Upper lobe of left lung (tissue), 6 donors: ENCODE measurements at regions not wholly inside any gene's neighbourhood (a gene's known extent, or its start where the extent isn't known, plus 50 kb on each side); places are given as distances from the start of the nearest gene placed in this dataset.

Experiments
- ATAC-seq, 2 donors: fragments of 200-7000 bp; cut with Tn5 transposase; one replicate each; pipeline ENCODE4 v1.9.1; 2022; ENCODE audit warnings: mild to moderate bottlenecking in 2 of 2, moderate library complexity in 2 of 2; ENCODE audit not compliant: low FRiP score in 2 of 2
- DNase-seq, 2 donors: peaks; one replicate each; pipeline ENCODE4 v3.0.0-alpha.2; 2019 to 2020
- H3K27ac ChIP-seq, 4 donors: fragments of 200-600 bp; sonication (generic); one replicate each; pipeline ENCODE4 v1.5.1; 2016 to 2019
- H3K27me3 ChIP-seq, 4 donors: fragments of 200-600 bp; sonication (generic); one replicate each; pipeline ENCODE4 v1.5.1; 2017 to 2019
- H3K36me3 ChIP-seq, 4 donors: fragments of 200-600 bp; sonication (generic); one replicate each; pipeline ENCODE4 v1.5.1; 2016 to 2019
- H3K4me1 ChIP-seq, 4 donors: fragments of 200-600 bp; sonication (generic); one replicate each; pipeline ENCODE4 v1.5.1; 2018 to 2019
- H3K4me3 ChIP-seq, 4 donors: fragments of 200-600 bp; sonication (generic); one replicate each; pipeline ENCODE4 v1.5.1; 2017 to 2019; ENCODE audit warnings: mild to moderate bottlenecking in 2 of 4, moderate library complexity in 1 of 4
- H3K9me3 ChIP-seq, 4 donors: fragments of 200-600 bp; sonication (generic); one replicate each; pipeline ENCODE4 v1.5.1; 2018 to 2019
- CTCF ChIP-seq, 6 experiments: fragments of 450-650 bp in 4 of 6; fragments of 200-600 bp in 2 of 6; sonication (generic) in 2 of 6; IDR thresholded peaks; one replicate each; pipeline ENCODE4 v1.5.1; 2016 to 2019; ENCODE audit warnings: antibody characterized with exemption in 6 of 6
- EP300 ChIP-seq, 4 donors: sonication (generic); formaldehyde crosslinking; IDR thresholded peaks; one replicate each; pipeline ENCODE4 v1.5.1; 2017; ENCODE audit warnings: antibody characterized with exemption in 4 of 4, control low read depth in 2 of 4
- POLR2A ChIP-seq, 4 donors: fragments of 450-650 bp; IDR thresholded peaks; one replicate each; pipeline ENCODE4 v1.5.1; 2016 to 2017; ENCODE audit warnings: antibody characterized with exemption in 4 of 4, mild to moderate bottlenecking in 2 of 4
- POLR2AphosphoS5 ChIP-seq, 2 donors: sonication (generic); formaldehyde crosslinking; IDR thresholded peaks; one replicate each; pipeline ENCODE4 v1.5.1; 2017; ENCODE audit warnings: antibody characterized with exemption in 2 of 2
- WGBS, 2 donors: methylation state at CpG; one replicate each; pipeline ENCODE4 v1.1.5; 2017 to 2018; 5-methylcytosine and 5-hydroxymethylcytosine counted together
- donor health status: DM: no; HTN: no; CAD: no; lungs with moderate emphysema.
- donor health status: DM: no; HTN: yes; CAD: no; lungs with severe emphysema.

- Histone ChIP-seq H3K27me3 (no peaks in the 10 kb centered on the region), H3K36me3 (no peaks in the 10 kb centered on the region), H3K4me3 (no peak overlapping the region), H3K4me1 (no peaks in the 10 kb centered on the region), H3K27ac (no peak overlapping the region), H3K9me3 (no peaks in the 10 kb centered on the region)
- no peak for DNase-seq
- 58 to 61% methylated on average over 3 of the region's 3 CpGs for whole genome bisulfite sequencing, 2 donors
- TF ChIP-seq POLR2A (IDR thresholded peaks at IDR 0.05), result no peak
- TF ChIP-seq CTCF (IDR thresholded peaks at IDR 0.05), result no peak
- no peak for TF ChIP-seq EP300 (IDR thresholded peaks at IDR 0.05)
- TF ChIP-seq POLR2AphosphoS5 (IDR thresholded peaks at IDR 0.05), result no peak
- ATAC-seq, result no peak
Measured at GRCh38 chr5:115736004-115736689, 80.3 kb downstream of the CDO1 start.

GRCh38 chr5:115735108-115735998, 81.1 kb downstream of the CDO1 start:
- TF ChIP-seq EP300 (IDR thresholded peaks at IDR 0.05), result no peak
- TF ChIP-seq POLR2A (IDR thresholded peaks at IDR 0.05), result no peak
- no peak for TF ChIP-seq POLR2AphosphoS5 (IDR thresholded peaks at IDR 0.05)
- no peak for TF ChIP-seq CTCF (IDR thresholded peaks at IDR 0.05)
- Histone ChIP-seq H3K9me3 (no peaks in the 10 kb centered on the region), H3K4me1 (no peaks in the 10 kb centered on the region), H3K4me3 (no peak overlapping the region), H3K27me3 (no peaks in the 10 kb centered on the region), H3K36me3 (no peaks in the 10 kb centered on the region), H3K27ac (no peak overlapping the region)
- 50 to 52% methylated on average over 7 of the region's 7 CpGs for WGBS, 2 donors
- ATAC-seq, result peak in 1 of 2 donors; percentile 42
- DNase-seq, result no peak

- Histone ChIP-seq H3K4me3 (no peak overlapping the region), H3K27ac (no peak overlapping the region), H3K27me3 (no peaks in the 10 kb centered on the region), H3K36me3 (no peaks in the 10 kb centered on the region), H3K4me1 (no peaks in the 10 kb centered on the region), H3K9me3 (no peaks in the 10 kb centered on the region)
- TF ChIP-seq POLR2AphosphoS5 (IDR thresholded peaks at IDR 0.05) (no peak), EP300 (IDR thresholded peaks at IDR 0.05) (no peak), POLR2A (IDR thresholded peaks at IDR 0.05) (no peak), CTCF (IDR thresholded peaks at IDR 0.05) (no peak)
- 59 to 83% methylated on average over 2 of the region's 2 CpGs for WGBS, 2 donors
- no peak for ATAC-seq
- no peak for DNase-seq
Measured at GRCh38 chr5:115733607-115734006, 82.9 kb downstream of the CDO1 start.

- DNase-seq, result no peak
- H3K4me1 ChIP-seq, result no peaks in the 10 kb centered on the region
- no peak overlapping the region for H3K4me3 ChIP-seq
- ATAC-seq, result no peak
- H3K27me3 ChIP-seq, result no peaks in the 10 kb centered on the region
- no peaks in the 10 kb centered on the region for H3K36me3 ChIP-seq
- H3K9me3 ChIP-seq, result no peaks in the 10 kb centered on the region
- no peak overlapping the region for H3K27ac ChIP-seq
- TF ChIP-seq EP300 (IDR thresholded peaks at IDR 0.05) (no peak), CTCF (IDR thresholded peaks at IDR 0.05) (no peak), POLR2AphosphoS5 (IDR thresholded peaks at IDR 0.05) (no peak), POLR2A (IDR thresholded peaks at IDR 0.05) (no peak)
Measured at GRCh38 chr5:115732026-115732425, 84.4 kb downstream of the CDO1 start.
